NOMO-1 (cell line): ENCODE measurements at regions not wholly inside any gene's neighbourhood (a gene's known extent, or its start where the extent isn't known, plus 50 kb on each side); places are given as distances from the start of the nearest gene placed in this dataset.
"Not testable (repeated sequence)": the region's sequence is repeated elsewhere in the genome, so short reads cannot be mapped to it uniquely, and the experiment has no call there.

Experiments
- DNase-seq, 2 experiments: peaks; one replicate each; lab custom pipeline; 2025; ENCODE audit not compliant: unreplicated experiment in 2 of 2; lab: John Stamatoyannopoulos, UW

GRCh38 chr2:16212321-16212720 is 272.0 kb downstream of the MYCN start:
- DNase-seq: no peak

GRCh38 chr2:16211341-16211740 is 271.0 kb downstream of the MYCN start:
- DNase-seq: no peak

- DNase-seq: no peak
Measured at GRCh38 chr2:16210841-16211240, 270.5 kb downstream of the MYCN start.

- no peak for DNase-seq
Measured at GRCh38 chr2:16209799-16210198, 269.4 kb downstream of the MYCN start.

- no peak for DNase-seq
Measured at GRCh38 chr2:16208921-16209320, 268.6 kb downstream of the MYCN start.

- no peak for DNase-seq
Measured at GRCh38 chr2:16208241-16208797, 268.0 kb downstream of the MYCN start.

- no peak for DNase-seq
Measured at GRCh38 chr2:16207611-16208010, 267.3 kb downstream of the MYCN start.

GRCh38 chr2:16207151-16207550 is 266.8 kb downstream of the MYCN start:
- no peak for DNase-seq

GRCh38 chr2:16206191-16206944 is 266.0 kb downstream of the MYCN start:
- no peak for DNase-seq

GRCh38 chr2:16205631-16206030 is 265.3 kb downstream of the MYCN start:
- DNase-seq: no peak

GRCh38 chr2:16204886-16205620 is 264.7 kb downstream of the MYCN start:
- no peak for DNase-seq

GRCh38 chr2:16204251-16204650 is 263.9 kb downstream of the MYCN start:
- no peak for DNase-seq

GRCh38 chr2:16203691-16204090 is 263.3 kb downstream of the MYCN start:
- no peak for DNase-seq

GRCh38 chr2:16203069-16203468 is 262.7 kb downstream of the MYCN start:
- no peak for DNase-seq

GRCh38 chr2:16202266-16203020 is 262.1 kb downstream of the MYCN start:
- no peak for DNase-seq

- no peak for DNase-seq
Measured at GRCh38 chr2:16201848-16202247, 261.5 kb downstream of the MYCN start.

- no peak for DNase-seq
Measured at GRCh38 chr2:16200554-16201193, 260.3 kb downstream of the MYCN start.

GRCh38 chr2:16199882-16200553 is 259.7 kb downstream of the MYCN start:
- no peak for DNase-seq

- DNase-seq: not testable (repeated sequence)
Measured at GRCh38 chr2:16199241-16199640, 258.9 kb downstream of the MYCN start.
